ENCODE measurements at regions not wholly inside any gene's neighbourhood (a gene's known extent, or its start where the extent isn't known, plus 50 kb on each side); places are given as distances from the start of the nearest gene placed in this dataset.

- ChIA-PET CTCF (no interaction called here), POLR2A (no interaction called here)
- no peak overlapping the region for H3K27ac Mint-ChIP-seq (ENCODE audit: unreplicated experiment)
- no peak for TF ChIP-seq CTCF (IDR thresholded peaks at IDR 0.05; ENCODE audit: insufficient read depth in 1 of 2, low read depth in 1 of 2, low read length in 1 of 2, severe bottlenecking in 1 of 2, unreplicated experiment in 1 of 2)
- H3K9me3 Mint-ChIP-seq (ENCODE audit: unreplicated experiment) = peaks cover 7% of the 10 kb centered on the region
- no peak overlapping the region for H3K4me3 Mint-ChIP-seq (ENCODE audit: unreplicated experiment)
- H3K4me1 Mint-ChIP-seq (ENCODE audit: low read depth, unreplicated experiment) = no peaks in the 10 kb centered on the region
- H3K9me3 ChIP-seq = no peaks in the 10 kb centered on the region
- peak; percentile 1 to 38 for DNase-seq
- peaks cover 6% of the 10 kb centered on the region for H3K36me3 Mint-ChIP-seq (ENCODE audit: insufficient read depth, unreplicated experiment)
- no peaks in the 10 kb centered on the region for H3K4me1 ChIP-seq
- no peaks in the 10 kb centered on the region for H3K36me3 ChIP-seq (ENCODE audit: control insufficient read depth, insufficient read depth, low read length)
- intact Hi-C loops (cut with micrococcal nuclease; ENCODE audit: unreplicated experiment) = no loop called here
- no peaks in the 10 kb centered on the region for H3K27me3 ChIP-seq (replicated peaks; ENCODE audit: control insufficient read depth, insufficient read depth, low read length)
- no TSS peak for BruUV-seq (replicated peaks)
- no peak overlapping the region for H3K4me3 ChIP-seq (ENCODE audit: low read depth, low read length)
- H3K27me3 Mint-ChIP-seq (ENCODE audit: insufficient read depth, unreplicated experiment) = peaks cover 2% of the 10 kb centered on the region
These were observed 136.5 kb upstream of the AADAT start for GRCh38 chr4:170226288-170226687.

- Mint-ChIP-seq H3K27me3 (ENCODE audit: insufficient read depth, unreplicated experiment) (no peaks in the 10 kb centered on the region), H3K9me3 (ENCODE audit: unreplicated experiment) (peaks cover 44% of the 10 kb centered on the region), H3K4me3 (ENCODE audit: unreplicated experiment) (no peak overlapping the region), H3K27ac (ENCODE audit: unreplicated experiment) (no peak overlapping the region), H3K36me3 (ENCODE audit: insufficient read depth, unreplicated experiment) (no peaks in the 10 kb centered on the region), H3K4me1 (ENCODE audit: low read depth, unreplicated experiment) (no peaks in the 10 kb centered on the region)
- H3K36me3 ChIP-seq (ENCODE audit: control insufficient read depth, insufficient read depth, low read length) = no peaks in the 10 kb centered on the region
- no peaks in the 10 kb centered on the region for H3K4me1 ChIP-seq
- BruUV-seq (replicated peaks) = no TSS peak
- H3K27me3 ChIP-seq (replicated peaks; ENCODE audit: control insufficient read depth, insufficient read depth, low read length) = no peaks in the 10 kb centered on the region
- no peak for TF ChIP-seq CTCF (IDR thresholded peaks at IDR 0.05; ENCODE audit: insufficient read depth in 1 of 2, low read depth in 1 of 2, low read length in 1 of 2, severe bottlenecking in 1 of 2, unreplicated experiment in 1 of 2)
- no peak overlapping the region for H3K4me3 ChIP-seq (ENCODE audit: low read depth, low read length)
- intact Hi-C loops (cut with micrococcal nuclease; ENCODE audit: unreplicated experiment) = no loop called here
- POLR2A ChIA-PET = no interaction called here
- CTCF ChIA-PET = no interaction called here
- no peak for DNase-seq
- no peaks in the 10 kb centered on the region for H3K9me3 ChIP-seq
These were observed 125.0 kb upstream of the AADAT start for GRCh38 chr4:170214731-170215130.

GRCh38 chr4:170214101-170214500 lies 124.3 kb upstream of the AADAT start:
- H3K9me3 Mint-ChIP-seq (ENCODE audit: unreplicated experiment) = peaks cover 44% of the 10 kb centered on the region
- no peak overlapping the region for H3K4me3 ChIP-seq (ENCODE audit: low read depth, low read length)

More at GRCh38 chr4:170214101-170214500, 124.3 kb upstream of the AADAT start:
- no peaks in the 10 kb centered on the region for H3K27me3 Mint-ChIP-seq (ENCODE audit: insufficient read depth, unreplicated experiment)
- no peaks in the 10 kb centered on the region for H3K4me1 ChIP-seq
- H3K4me3 Mint-ChIP-seq (ENCODE audit: unreplicated experiment) = no peak overlapping the region
- CTCF ChIA-PET = no interaction called here
- POLR2A ChIA-PET = no interaction called here
- no peaks in the 10 kb centered on the region for H3K27me3 ChIP-seq (replicated peaks; ENCODE audit: control insufficient read depth, insufficient read depth, low read length)
- no peaks in the 10 kb centered on the region for H3K36me3 ChIP-seq (ENCODE audit: control insufficient read depth, insufficient read depth, low read length)
- no peak for TF ChIP-seq CTCF (IDR thresholded peaks at IDR 0.05; ENCODE audit: insufficient read depth in 1 of 2, low read depth in 1 of 2, low read length in 1 of 2, severe bottlenecking in 1 of 2, unreplicated experiment in 1 of 2)
- BruUV-seq (replicated peaks) = no TSS peak
- no peaks in the 10 kb centered on the region for H3K36me3 Mint-ChIP-seq (ENCODE audit: insufficient read depth, unreplicated experiment)
- no peak overlapping the region for H3K27ac Mint-ChIP-seq (ENCODE audit: unreplicated experiment)
- intact Hi-C loops (cut with micrococcal nuclease; ENCODE audit: unreplicated experiment) = no loop called here
- no peaks in the 10 kb centered on the region for H3K4me1 Mint-ChIP-seq (ENCODE audit: low read depth, unreplicated experiment)
- no peaks in the 10 kb centered on the region for H3K9me3 ChIP-seq
- no peak for DNase-seq
